Pancreas (tissue), 10 donors: ENCODE measurements at regions not wholly inside any gene's neighbourhood (a gene's known extent, or its start where the extent isn't known, plus 50 kb on each side); places are given as distances from the start of the nearest gene placed in this dataset.

ENCODE experiments used
- ATAC-seq, 4 donors: fragments of 200-7000 bp; cut with Tn5 transposase; one replicate each; pipeline versions ENCODE4 v1.8.0 to v1.9.1; 2020; ENCODE audit warnings: mild to moderate bottlenecking in 4 of 4, moderate library complexity in 4 of 4
- DNase-seq, 6 donors: peaks; one replicate each; pipeline ENCODE4 v3.0.0-alpha.2; 2020
- FAIRE-seq: peaks from 2 replicates; lab custom pipeline; 2012; peaks lifted over from hg19 to GRCh38; lab: Jason Lieb, UNC
- H3K27ac ChIP-seq, 4 donors: fragments of 200-600 bp; sonication (generic); 1 replicate in 3 of 4; 2 replicates in 1 of 4; pipeline versions ENCODE4 v1.5.0 to v1.8.0; 2020
- H3K27me3 ChIP-seq, 4 donors: fragments of 200-600 bp; one replicate each; pipeline ENCODE4 v1.8.0; 2021
- H3K36me3 ChIP-seq, 3 donors: fragments of 200-600 bp; sonication (generic) in 1 of 3; one replicate each; pipeline versions ENCODE4 v1.5.0 to v1.8.0; 2020 to 2021
- H3K4me1 ChIP-seq, 3 donors: fragments of 200-600 bp; one replicate each; pipeline ENCODE4 v1.8.0; 2021
- H3K4me3 ChIP-seq, 4 donors: fragments of 200-600 bp; sonication (generic) in 2 of 4; one replicate each; pipeline versions ENCODE4 v1.5.0 to v1.8.0; 2020 to 2021
- H3K9me3 ChIP-seq, 4 donors: fragments of 200-600 bp; one replicate each; pipeline ENCODE4 v1.8.0; 2021
- CTCF ChIP-seq, 4 donors: fragments of 200-600 bp; sonication (generic) in 3 of 4; IDR thresholded peaks; one replicate each; pipeline versions ENCODE4 v1.5.0 to v1.8.0; 2021; ENCODE audit warnings: antibody characterized with exemption in 4 of 4
- WGBS, 2 donors: extraction: QIAGEN DNeasy Blood & Tissue Kit; methylation state at CpG; one replicate each; pipeline ENCODE4 v1.1.7; 2013; 5-methylcytosine and 5-hydroxymethylcytosine counted together
- intact Hi-C, 3 donors: fragments of 100-400 bp; cut with DNase I; formaldehyde crosslinking; loops; one replicate each; pipeline versions ENCODE4 v1.11.1 to v1.14.2; 2022
- donor health status: healthy with polysubstance abuse.
- donor health status: DM: no; HTN: no; CAD: no; lungs with moderate emphysema.
- donor health status: DM: no; HTN: no; CAD: no.
- donor health status: control.
- donor health status: control.
- donor health status: Bipolar disorder and iron deficiency.
- donor health status: DM: yes; HTN: yes; CAD: no.
- donor health status: DM: no; HTN: no; CAD: no.
- donor health status: DM: no; HTN: no; CAD: no.
- donor health status: DM: yes; HTN: yes; CAD: no.

DNA sequence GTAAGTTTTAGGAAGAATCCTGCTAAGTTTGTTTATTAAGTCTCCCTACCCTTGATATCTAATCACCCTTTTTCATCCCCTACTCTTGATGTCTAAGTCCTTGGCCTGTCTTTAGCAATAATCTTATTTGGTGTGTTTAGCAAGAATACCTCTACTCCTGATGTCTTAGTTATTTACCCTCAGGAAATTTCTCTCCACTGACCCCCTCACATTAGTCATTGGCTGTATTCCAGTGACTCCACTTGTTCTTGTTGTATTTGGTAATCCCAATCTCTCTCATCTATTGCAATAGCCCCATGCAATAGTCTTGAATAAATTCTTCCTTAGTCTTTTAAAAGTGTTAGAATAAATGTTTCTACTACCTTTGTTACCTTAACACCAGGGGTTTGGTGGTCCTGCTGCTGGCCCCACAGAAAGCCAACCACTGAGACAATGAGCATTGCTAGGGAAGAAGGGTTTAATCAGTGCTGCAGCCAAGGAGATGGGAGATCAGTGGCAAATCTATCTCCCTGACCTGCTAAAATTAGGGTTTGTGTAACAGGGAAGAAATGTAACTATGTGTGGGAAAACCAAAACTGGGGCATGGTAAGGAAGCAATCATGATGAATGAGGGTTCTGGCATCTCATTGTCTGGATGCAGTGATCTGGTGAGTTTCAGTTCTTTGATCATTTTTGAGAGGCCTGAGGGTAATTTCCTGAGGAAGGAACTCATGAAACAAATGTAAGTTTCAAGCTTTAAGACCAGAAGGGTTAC lies 236.4 kb upstream of the DAB2 start:
- Histone ChIP-seq H3K36me3 (no peaks in the 10 kb centered on the region), H3K27ac (no peak overlapping the region), H3K4me3 (no peak overlapping the region), H3K9me3 (no peaks in the 10 kb centered on the region), H3K27me3 (no peaks in the 10 kb centered on the region), H3K4me1 (no peaks in the 10 kb centered on the region)
- no peak for DNase-seq
- FAIRE-seq, result no peak
- TF ChIP-seq CTCF (IDR thresholded peaks at IDR 0.05), result no peak
- intact Hi-C loops, result no loop called here
- ATAC-seq, result no peak

- Histone ChIP-seq H3K27me3 (no peaks in the 10 kb centered on the region), H3K4me3 (no peak overlapping the region), H3K4me1 (no peaks in the 10 kb centered on the region), H3K27ac (no peak overlapping the region), H3K9me3 (no peaks in the 10 kb centered on the region), H3K36me3 (no peaks in the 10 kb centered on the region)
- WGBS, 2 donors, result 77% methylated on average over 1 of the region's 1 CpG
- FAIRE-seq (no peak), ATAC-seq (no peak), DNase-seq (no peak)
- intact Hi-C loops, result no loop called here
- no peak for TF ChIP-seq CTCF (IDR thresholded peaks at IDR 0.05)
Observed at GRCh38 chr5:39660020-39660419, 235.2 kb upstream of the DAB2 start.

- WGBS, 2 donors, result 92 to 93% methylated on average over 4 of the region's 4 CpGs
- TF ChIP-seq CTCF (IDR thresholded peaks at IDR 0.05), result no peak
- Histone ChIP-seq H3K27me3 (no peaks in the 10 kb centered on the region), H3K4me3 (no peak overlapping the region), H3K27ac (no peak overlapping the region), H3K36me3 (no peaks in the 10 kb centered on the region), H3K9me3 (no peaks in the 10 kb centered on the region), H3K4me1 (no peaks in the 10 kb centered on the region)
- ATAC-seq, result no peak
- intact Hi-C loops, result no loop called here
- no peak for DNase-seq
- no peak for FAIRE-seq
Observed at GRCh38 chr5:39658866-39659265, 234.1 kb upstream of the DAB2 start.

- DNase-seq (no peak), FAIRE-seq (peak; percentile 20), ATAC-seq (no peak)
- Histone ChIP-seq H3K36me3 (no peaks in the 10 kb centered on the region), H3K27ac (no peak overlapping the region), H3K4me1 (no peaks in the 10 kb centered on the region), H3K27me3 (no peaks in the 10 kb centered on the region), H3K9me3 (no peaks in the 10 kb centered on the region), H3K4me3 (no peak overlapping the region)
- intact Hi-C loops, result no loop called here
- TF ChIP-seq CTCF (IDR thresholded peaks at IDR 0.05), result no peak
- 88 to 98% methylated on average over 1 of the region's 1 CpG for WGBS, 2 donors
Observed at GRCh38 chr5:39657943-39658342, 233.2 kb upstream of the DAB2 start.

GRCh38 chr5:39656600-39656999 lies 231.8 kb upstream of the DAB2 start:
- no peak for ATAC-seq
- Histone ChIP-seq H3K36me3 (no peaks in the 10 kb centered on the region), H3K4me3 (no peak overlapping the region), H3K4me1 (no peaks in the 10 kb centered on the region), H3K27ac (no peak overlapping the region), H3K27me3 (no peaks in the 10 kb centered on the region), H3K9me3 (no peaks in the 10 kb centered on the region)
- no peak for TF ChIP-seq CTCF (IDR thresholded peaks at IDR 0.05)
- no peak for DNase-seq
- FAIRE-seq, result no peak
- intact Hi-C loops, result no loop called here
